Thoracic aorta (tissue), 2 donors: ENCODE measurements at regions not wholly inside any gene's neighbourhood (a gene's known extent, or its start where the extent isn't known, plus 50 kb on each side); places are given as distances from the start of the nearest gene placed in this dataset.

Source experiments
- ATAC-seq: fragments of 150-250 bp; one replicate; pipeline ENCODE4 v1.8.0; 2017; ENCODE audit warnings: low read depth; ENCODE audit not compliant: insufficient number of reproducible peaks, low FRiP score
- DNase-seq: peaks from one replicate; pipeline ENCODE4 v3.0.0-alpha.2; 2020; ENCODE audit warnings: low spot score
- H3K27ac ChIP-seq, 2 donors: fragments of 200-600 bp; sonication (generic); 1 replicate in 1 of 2; 2 replicates in 1 of 2; pipeline ENCODE4 v1.5.1; 2016; ENCODE audit warnings: mild to moderate bottlenecking in 2 of 2, moderate library complexity in 2 of 2
- H3K27me3 ChIP-seq: fragments of 200-600 bp; sonication (generic); replicated peaks from 2 replicates; pipeline ENCODE4 v1.6.0; 2016; ENCODE audit warnings: mild to moderate bottlenecking; ENCODE audit not compliant: insufficient read depth
- H3K36me3 ChIP-seq: fragments of 200-600 bp; sonication (generic); one replicate; pipeline ENCODE4 v1.5.1; 2016
- H3K4me1 ChIP-seq, 2 donors: fragments of 200-600 bp; sonication (generic); 1 replicate in 1 of 2; 2 replicates in 1 of 2; pipeline versions ENCODE4 v1.5.1 to v1.6.0; 2016; ENCODE audit warnings: low read depth in 2 of 2, mild to moderate bottlenecking in 1 of 2; ENCODE audit not compliant: control insufficient read depth in 1 of 2
- H3K4me3 ChIP-seq: fragments of 200-600 bp; sonication (generic); 2 replicates; pipeline ENCODE4 v1.5.1; 2016; ENCODE audit warnings: mild to moderate bottlenecking
- H3K9me3 ChIP-seq: fragments of 200-600 bp; sonication (generic); 2 replicates; pipeline ENCODE4 v1.5.1; 2016
- CTCF ChIP-seq: fragments of 200-600 bp; sonication (generic); IDR thresholded peaks from one replicate; pipeline ENCODE4 v1.5.1; 2019; ENCODE audit warnings: antibody characterized with exemption

DNA sequence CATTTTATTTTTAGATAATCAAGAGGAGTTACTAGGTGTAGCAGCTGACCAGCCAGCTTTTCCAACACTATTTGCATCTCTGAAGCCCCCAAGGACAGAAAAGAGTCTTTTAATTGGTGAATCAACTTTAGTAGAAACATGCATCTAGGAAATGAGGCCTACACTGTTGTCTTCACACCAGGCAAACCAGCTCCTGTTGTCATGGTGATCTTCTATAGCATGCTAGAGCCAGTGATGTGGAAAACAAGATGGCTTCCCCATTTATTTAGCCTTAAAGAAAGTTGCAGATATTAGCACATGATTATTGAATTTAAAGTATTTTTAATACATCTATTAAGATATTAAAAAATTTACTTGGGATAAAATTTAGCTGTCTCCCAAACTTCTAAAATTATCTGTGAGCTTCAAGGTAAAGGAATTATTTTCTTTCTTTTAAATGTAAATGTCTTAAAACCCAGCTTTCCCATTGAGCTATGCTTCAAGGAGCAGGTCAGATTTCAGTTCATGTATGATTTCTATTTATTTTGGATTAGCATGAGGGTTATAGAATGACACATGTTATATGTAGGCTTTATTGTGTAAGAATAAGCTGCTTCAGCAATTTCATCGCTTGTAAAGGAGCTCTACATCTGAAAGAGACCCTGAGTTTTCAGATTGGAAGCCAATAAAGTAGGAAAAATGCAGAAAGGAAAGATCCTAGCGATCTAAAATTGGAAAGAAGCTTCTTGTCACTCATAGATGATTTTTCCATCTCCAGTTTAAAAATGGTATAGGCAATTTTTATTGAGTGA, 564.9 kb upstream of the CITED2 start:
- Histone ChIP-seq H3K27ac (no peak overlapping the region), H3K4me3 (no peak overlapping the region), H3K27me3 (no peaks in the 10 kb centered on the region), H3K9me3 (no peaks in the 10 kb centered on the region), H3K36me3 (no peaks in the 10 kb centered on the region), H3K4me1 (peaks cover 27 to 36% of the 10 kb centered on the region in 2 donors)
- DNase-seq (no peak), ATAC-seq (no peak)
- no peak for TF ChIP-seq CTCF

DNA sequence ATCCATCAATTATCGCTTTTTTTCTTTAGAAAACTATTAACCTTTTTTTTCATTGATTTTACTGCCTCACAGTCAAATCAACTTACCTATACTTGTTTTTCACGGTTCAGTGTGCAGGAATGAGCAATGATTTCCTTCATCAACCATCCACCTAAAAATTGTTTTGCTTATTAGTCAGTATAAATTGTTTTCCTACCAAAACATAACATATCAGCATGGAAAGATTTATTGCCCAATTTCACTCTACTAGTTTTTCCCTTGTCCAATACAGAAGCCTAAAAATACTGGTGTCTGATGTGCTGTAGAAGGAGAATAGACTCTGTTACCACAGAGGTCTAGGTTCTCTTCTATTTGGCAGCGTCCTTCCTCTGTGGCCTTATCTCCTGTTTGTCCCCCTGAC, 558.2 kb upstream of the CITED2 start:
- no peak for ATAC-seq
- TF ChIP-seq CTCF = no peak
- Histone ChIP-seq H3K27me3 (no peaks in the 10 kb centered on the region), H3K4me3 (no peak overlapping the region), H3K9me3 (no peaks in the 10 kb centered on the region), H3K36me3 (no peaks in the 10 kb centered on the region), H3K4me1 (no peaks in the 10 kb centered on the region), H3K27ac (no peak overlapping the region)
- DNase-seq = no peak

- no peak for TF ChIP-seq CTCF
- H3K27me3 ChIP-seq = no peaks in the 10 kb centered on the region
- DNase-seq (no peak), ATAC-seq (no peak)
- H3K4me1 ChIP-seq = peaks cover 0 to 9% of the 10 kb centered on the region in 2 donors
- H3K27ac ChIP-seq = no peak overlapping the region
- H3K4me3 ChIP-seq = no peak overlapping the region
- H3K36me3 ChIP-seq = no peaks in the 10 kb centered on the region
- H3K9me3 ChIP-seq = no peaks in the 10 kb centered on the region
Observed at GRCh38 chr6:139931747-139932146, 557.3 kb upstream of the CITED2 start.

DNA sequence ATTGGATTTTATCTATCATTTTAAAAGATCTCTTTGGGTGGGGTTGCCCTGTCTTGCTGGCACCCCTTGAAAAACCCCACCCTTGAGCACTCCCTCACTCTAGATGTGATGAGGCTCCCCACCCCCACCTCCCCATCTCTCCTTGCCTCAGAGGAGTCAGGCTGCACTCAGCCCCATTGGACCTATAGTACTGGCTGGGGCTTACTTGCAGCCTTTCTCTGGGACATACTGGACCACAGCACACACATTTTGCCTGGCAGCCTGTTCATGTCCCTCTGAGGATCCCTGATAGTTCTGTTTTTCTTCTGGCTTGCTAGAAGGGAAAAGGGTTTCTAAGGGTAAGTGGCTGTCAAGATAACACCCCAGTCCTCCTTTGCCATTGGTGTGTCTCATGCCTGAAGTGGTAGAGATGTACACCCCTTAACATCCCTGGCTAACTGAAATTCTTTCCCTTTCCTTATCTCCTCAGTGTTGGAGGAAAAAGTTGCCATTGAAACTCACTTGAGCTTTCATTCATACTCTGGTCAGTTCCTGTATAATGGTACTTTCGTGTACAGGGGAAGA, 553.4 kb upstream of the CITED2 start:
- Histone ChIP-seq H3K9me3 (no peaks in the 10 kb centered on the region), H3K36me3 (no peaks in the 10 kb centered on the region), H3K4me1 (peaks cover 3 to 25% of the 10 kb centered on the region in 2 donors), H3K27ac (no peak overlapping the region), H3K4me3 (no peak overlapping the region), H3K27me3 (no peaks in the 10 kb centered on the region)
- no peak for TF ChIP-seq CTCF
- ATAC-seq (no peak), DNase-seq (no peak)

DNA sequence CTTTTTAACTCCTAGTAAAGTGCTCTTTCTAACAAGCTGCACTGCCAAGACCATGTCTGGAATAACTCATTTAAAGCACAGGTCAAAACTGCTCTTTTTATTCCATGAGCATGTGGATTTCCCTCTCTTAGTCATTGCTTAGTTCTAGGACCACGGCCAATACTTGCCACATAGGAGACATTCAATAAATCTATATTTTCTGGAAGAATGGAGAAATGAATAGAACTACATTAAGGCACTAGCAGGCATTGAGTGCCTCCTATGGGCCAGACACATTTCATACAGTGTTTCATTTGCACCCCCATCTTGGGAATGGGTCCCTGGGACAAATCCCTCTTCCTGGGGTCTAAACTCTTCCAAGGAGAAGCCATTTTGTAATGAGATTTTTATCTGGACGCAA, 552.8 kb upstream of the CITED2 start:
- Histone ChIP-seq H3K4me1 (peaks cover 3 to 25% of the 10 kb centered on the region in 2 donors), H3K36me3 (no peaks in the 10 kb centered on the region), H3K27ac (no peak overlapping the region), H3K9me3 (no peaks in the 10 kb centered on the region), H3K4me3 (no peak overlapping the region), H3K27me3 (no peaks in the 10 kb centered on the region)
- DNase-seq (no peak), ATAC-seq (no peak)
- no peak for TF ChIP-seq CTCF
